ENCODE measurements at regions not wholly inside any gene's neighbourhood (a gene's known extent, or its start where the extent isn't known, plus 50 kb on each side); places are given as distances from the start of the nearest gene placed in this dataset.

DNA sequence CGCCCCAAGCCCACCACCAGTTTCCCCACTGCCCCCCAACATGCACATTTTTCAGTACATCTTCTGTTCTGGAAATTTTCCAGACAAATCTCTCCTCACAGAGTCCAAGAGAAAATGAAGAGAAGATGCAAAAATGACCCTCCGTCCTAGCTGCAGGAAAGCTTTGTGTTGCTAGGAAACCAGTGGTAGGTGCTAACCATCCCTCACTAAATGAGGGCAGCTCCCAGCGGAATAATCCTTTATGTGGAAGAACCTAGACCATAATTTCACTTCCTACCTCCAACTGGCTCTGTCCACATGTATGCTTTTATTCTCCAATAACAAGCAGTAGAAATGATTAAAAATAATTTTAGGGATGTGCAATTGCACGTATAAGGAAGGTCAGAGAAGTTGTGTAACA is 311.9 kb upstream of the EPHA4 start:
- Mint-ChIP-seq H3K4me3 (no peak overlapping the region), H3K4me1 (ENCODE audit: low read depth) (no peaks in the 10 kb centered on the region)
- DNase-seq (ENCODE audit: low spot score), result no peak

DNA sequence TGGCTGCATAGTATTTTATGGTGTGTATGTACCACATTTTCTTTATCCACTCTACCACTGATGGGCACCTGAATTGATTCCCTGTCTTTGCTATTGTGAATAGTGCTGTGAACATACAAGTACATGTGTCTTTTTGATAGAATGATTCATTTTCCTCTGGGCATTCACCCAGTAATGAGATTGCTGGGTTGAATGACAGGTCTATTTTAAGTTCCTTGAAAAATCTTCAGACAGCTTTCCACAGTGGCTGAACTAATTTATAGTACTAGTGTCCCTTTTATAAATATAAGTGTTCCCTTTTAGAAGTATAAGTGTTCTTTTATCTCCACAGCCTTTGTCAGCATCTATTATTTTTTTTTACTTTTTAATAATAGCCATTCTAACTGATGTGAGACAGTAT is 303.9 kb upstream of the EPHA4 start:
- H3K4me3 Mint-ChIP-seq, result no peak overlapping the region
- no peaks in the 10 kb centered on the region for H3K9me3 Mint-ChIP-seq
- intact Hi-C loops (cut with micrococcal nuclease), result no loop called here
- no peak overlapping the region for H3K27ac Mint-ChIP-seq
- DNase-seq (ENCODE audit: low spot score), result no peak
- H3K36me3 Mint-ChIP-seq (ENCODE audit: low read depth), result no peaks in the 10 kb centered on the region
- H3K27me3 Mint-ChIP-seq (ENCODE audit: insufficient read depth), result no peaks in the 10 kb centered on the region
- H3K4me1 Mint-ChIP-seq (ENCODE audit: low read depth), result no peaks in the 10 kb centered on the region

More for the DNA sequence above, 311.9 kb upstream of the EPHA4 start:
- no peaks in the 10 kb centered on the region for H3K36me3 Mint-ChIP-seq (ENCODE audit: low read depth)
- intact Hi-C loops (cut with micrococcal nuclease), result no loop called here
- H3K27me3 Mint-ChIP-seq (ENCODE audit: insufficient read depth), result no peaks in the 10 kb centered on the region
- H3K27ac Mint-ChIP-seq, result no peak overlapping the region
- no peaks in the 10 kb centered on the region for H3K9me3 Mint-ChIP-seq

DNA sequence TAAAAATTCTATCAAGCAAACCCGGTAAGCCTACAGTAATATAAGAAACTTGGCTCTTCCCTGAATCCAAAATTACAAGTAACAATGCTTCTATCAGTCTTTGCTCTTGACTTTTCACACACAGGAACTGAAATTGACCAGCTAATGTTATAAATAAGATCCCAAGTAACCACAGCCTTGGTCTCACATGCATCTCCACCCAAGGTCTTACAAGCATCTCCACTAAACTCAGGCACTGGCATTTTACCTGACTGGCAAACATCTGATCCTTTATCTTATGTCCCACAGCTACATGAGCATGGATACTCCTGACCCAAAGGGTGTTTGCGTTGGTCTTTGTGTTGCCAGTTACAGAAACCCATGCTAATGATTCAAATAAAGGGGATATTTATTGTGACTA is 302.3 kb upstream of the EPHA4 start:
- intact Hi-C loops (cut with micrococcal nuclease), result no loop called here

DNA sequence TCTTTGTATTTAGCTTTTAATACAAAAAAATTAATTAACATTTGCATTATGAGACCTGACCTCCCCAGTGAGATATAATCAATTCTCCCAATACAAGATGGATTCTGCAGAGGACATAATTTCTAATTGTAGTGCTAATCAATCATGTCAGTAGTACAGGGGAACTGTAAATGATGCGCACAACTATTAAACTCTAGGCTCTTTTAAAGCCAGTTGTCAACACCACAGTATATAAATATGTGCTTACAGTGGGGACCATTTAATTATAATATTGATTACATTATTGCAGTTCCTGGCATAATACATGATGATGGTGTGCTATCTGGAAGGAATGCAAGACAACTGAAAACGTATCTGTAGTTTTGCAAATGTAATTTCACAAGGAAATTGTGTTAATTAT is 285.6 kb upstream of the EPHA4 start:
- intact Hi-C loops (cut with micrococcal nuclease), result no loop called here
- DNase-seq (ENCODE audit: low spot score), result no peak
- Mint-ChIP-seq H3K9me3 (peaks cover 4% of the 10 kb centered on the region), H3K27ac (no peak overlapping the region), H3K36me3 (ENCODE audit: low read depth) (no peaks in the 10 kb centered on the region), H3K4me3 (no peak overlapping the region), H3K27me3 (ENCODE audit: insufficient read depth) (no peaks in the 10 kb centered on the region), H3K4me1 (ENCODE audit: low read depth) (no peaks in the 10 kb centered on the region)

More for the DNA sequence above, 302.3 kb upstream of the EPHA4 start:
- H3K4me1 Mint-ChIP-seq (ENCODE audit: low read depth), result no peaks in the 10 kb centered on the region
- H3K4me3 Mint-ChIP-seq, result no peak overlapping the region
- H3K27me3 Mint-ChIP-seq (ENCODE audit: insufficient read depth), result no peaks in the 10 kb centered on the region
- H3K9me3 Mint-ChIP-seq, result peaks cover 1% of the 10 kb centered on the region
- H3K27ac Mint-ChIP-seq, result no peak overlapping the region
- no peaks in the 10 kb centered on the region for H3K36me3 Mint-ChIP-seq (ENCODE audit: low read depth)
- DNase-seq (ENCODE audit: low spot score), result no peak

DNA sequence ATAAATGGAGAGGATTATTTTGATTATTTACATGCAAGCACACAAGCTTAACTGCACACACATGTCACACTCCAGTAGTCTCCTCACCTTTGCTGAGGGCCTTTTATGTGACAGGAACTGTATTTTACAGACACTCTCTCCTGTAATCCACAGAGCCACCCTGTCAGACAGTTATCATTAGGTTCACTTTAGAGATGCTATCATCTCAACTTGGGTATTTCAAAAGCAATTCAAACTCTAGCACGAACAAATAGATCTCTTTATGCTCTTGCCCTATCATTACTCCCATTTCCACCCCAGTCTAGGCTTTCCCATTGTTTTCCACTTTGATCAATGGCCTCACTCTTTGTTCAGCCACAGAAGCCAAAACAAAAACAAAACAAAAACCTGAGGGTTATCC is 281.2 kb upstream of the EPHA4 start:
- no peaks in the 10 kb centered on the region for H3K4me1 Mint-ChIP-seq (ENCODE audit: low read depth)
- H3K27me3 Mint-ChIP-seq (ENCODE audit: insufficient read depth), result no peaks in the 10 kb centered on the region
- H3K9me3 Mint-ChIP-seq, result peaks cover 4% of the 10 kb centered on the region
- H3K27ac Mint-ChIP-seq, result no peak overlapping the region
- no peak overlapping the region for H3K4me3 Mint-ChIP-seq
- DNase-seq (ENCODE audit: low spot score), result no peak
- intact Hi-C loops (cut with micrococcal nuclease), result no loop called here
- no peaks in the 10 kb centered on the region for H3K36me3 Mint-ChIP-seq (ENCODE audit: low read depth)

DNA sequence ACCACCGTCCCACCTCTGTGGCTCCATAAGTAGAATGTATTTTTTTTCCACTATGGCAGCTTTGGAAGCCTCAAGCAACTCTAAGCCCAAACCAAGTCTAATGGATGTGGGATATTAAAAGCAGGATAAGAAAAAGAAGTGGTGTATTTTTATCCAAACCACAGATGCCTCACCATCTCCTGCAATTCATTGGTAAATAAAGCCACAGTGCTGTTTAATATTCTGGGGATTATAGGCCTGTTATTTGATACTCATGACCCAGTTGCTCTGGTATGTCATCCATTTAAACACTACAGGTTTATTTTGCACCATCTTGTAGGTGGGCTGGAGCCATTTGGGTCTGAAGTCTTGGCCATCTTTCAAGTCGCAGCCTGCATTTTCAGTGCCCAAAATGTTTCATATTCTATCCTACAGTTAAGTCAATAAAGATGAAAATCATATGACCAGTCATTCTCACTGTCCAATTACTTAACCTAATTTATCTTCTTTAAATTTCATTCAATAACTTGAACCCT is 279.5 kb upstream of the EPHA4 start:
- H3K4me3 Mint-ChIP-seq, result no peak overlapping the region
- H3K27me3 Mint-ChIP-seq (ENCODE audit: insufficient read depth), result no peaks in the 10 kb centered on the region
- intact Hi-C loops (cut with micrococcal nuclease), result no loop called here
- DNase-seq (ENCODE audit: low spot score), result no peak
- no peak overlapping the region for H3K27ac Mint-ChIP-seq
- no peaks in the 10 kb centered on the region for H3K4me1 Mint-ChIP-seq (ENCODE audit: low read depth)
- H3K36me3 Mint-ChIP-seq (ENCODE audit: low read depth), result no peaks in the 10 kb centered on the region
- peaks cover 4% of the 10 kb centered on the region for H3K9me3 Mint-ChIP-seq

DNA sequence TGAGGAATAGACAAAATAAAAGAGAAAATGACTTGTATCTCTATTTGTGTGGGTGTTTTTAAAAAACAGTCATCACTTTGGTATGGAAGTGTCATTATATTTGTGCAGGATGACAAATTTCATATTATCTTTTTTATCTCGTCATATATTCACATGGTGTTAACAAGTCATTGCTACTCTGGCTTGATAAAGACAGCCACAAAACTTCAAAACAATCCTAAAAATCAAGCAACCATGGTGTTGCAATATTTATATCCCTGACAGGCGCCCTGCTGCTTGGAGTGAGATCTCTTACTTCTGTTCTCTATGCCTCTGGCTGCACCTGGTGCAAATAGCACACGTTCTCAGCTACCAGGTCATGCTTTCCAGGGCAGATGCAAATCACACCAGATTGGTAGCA is 278.0 kb upstream of the EPHA4 start:
- Mint-ChIP-seq H3K4me1 (ENCODE audit: low read depth) (no peaks in the 10 kb centered on the region), H3K4me3 (no peak overlapping the region), H3K27me3 (ENCODE audit: insufficient read depth) (no peaks in the 10 kb centered on the region), H3K9me3 (peaks cover 4% of the 10 kb centered on the region), H3K27ac (no peak overlapping the region), H3K36me3 (ENCODE audit: low read depth) (no peaks in the 10 kb centered on the region)
- no peak for DNase-seq (ENCODE audit: low spot score)
- intact Hi-C loops (cut with micrococcal nuclease), result no loop called here

DNA sequence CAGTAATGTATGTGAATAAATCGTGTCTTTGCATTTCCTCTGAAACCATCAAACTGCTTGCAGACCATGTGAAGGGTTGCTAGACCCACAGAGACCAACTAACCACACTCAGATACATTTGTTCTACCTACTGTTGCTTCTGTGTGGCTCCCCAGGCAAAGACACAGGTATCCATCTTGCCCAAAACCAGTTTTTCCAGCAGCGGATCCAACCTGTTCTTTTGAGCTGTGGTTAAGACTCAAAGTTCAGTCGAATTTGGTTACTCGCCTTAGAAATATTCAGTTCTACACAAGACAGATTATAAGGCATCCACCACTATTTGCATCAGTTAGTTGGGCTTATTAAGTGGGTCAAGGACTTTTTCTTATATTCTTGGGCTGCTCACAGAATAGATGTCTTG is 276.2 kb upstream of the EPHA4 start:
- DNase-seq (ENCODE audit: low spot score), result no peak
- Mint-ChIP-seq H3K27ac (no peak overlapping the region), H3K9me3 (no peaks in the 10 kb centered on the region), H3K4me3 (no peak overlapping the region), H3K36me3 (ENCODE audit: low read depth) (no peaks in the 10 kb centered on the region), H3K27me3 (ENCODE audit: insufficient read depth) (no peaks in the 10 kb centered on the region), H3K4me1 (ENCODE audit: low read depth) (no peaks in the 10 kb centered on the region)
- intact Hi-C loops (cut with micrococcal nuclease), result no loop called here

DNA sequence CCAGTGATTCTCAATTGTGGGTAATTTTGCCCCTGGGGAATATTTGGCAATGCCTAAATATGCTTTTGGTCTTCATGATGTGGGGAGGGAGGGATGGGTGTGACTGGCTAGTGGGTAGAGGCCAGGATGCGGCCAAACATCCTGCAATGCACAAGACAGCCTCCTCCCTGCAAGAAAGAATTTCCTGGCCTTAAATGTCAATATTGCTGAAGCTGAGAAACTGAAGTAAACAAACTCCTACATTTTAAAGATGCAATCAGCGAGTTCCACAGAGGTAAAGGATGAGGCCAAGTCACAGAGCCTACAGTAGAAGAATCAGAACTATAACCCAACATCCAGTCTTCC is 272.9 kb upstream of the EPHA4 start:
- Mint-ChIP-seq H3K27ac (no peak overlapping the region), H3K36me3 (ENCODE audit: low read depth) (no peaks in the 10 kb centered on the region), H3K4me3 (no peak overlapping the region), H3K4me1 (ENCODE audit: low read depth) (no peaks in the 10 kb centered on the region), H3K9me3 (no peaks in the 10 kb centered on the region), H3K27me3 (ENCODE audit: insufficient read depth) (no peaks in the 10 kb centered on the region)
- intact Hi-C loops (cut with micrococcal nuclease), result no loop called here
- no peak for DNase-seq (ENCODE audit: low spot score)

DNA sequence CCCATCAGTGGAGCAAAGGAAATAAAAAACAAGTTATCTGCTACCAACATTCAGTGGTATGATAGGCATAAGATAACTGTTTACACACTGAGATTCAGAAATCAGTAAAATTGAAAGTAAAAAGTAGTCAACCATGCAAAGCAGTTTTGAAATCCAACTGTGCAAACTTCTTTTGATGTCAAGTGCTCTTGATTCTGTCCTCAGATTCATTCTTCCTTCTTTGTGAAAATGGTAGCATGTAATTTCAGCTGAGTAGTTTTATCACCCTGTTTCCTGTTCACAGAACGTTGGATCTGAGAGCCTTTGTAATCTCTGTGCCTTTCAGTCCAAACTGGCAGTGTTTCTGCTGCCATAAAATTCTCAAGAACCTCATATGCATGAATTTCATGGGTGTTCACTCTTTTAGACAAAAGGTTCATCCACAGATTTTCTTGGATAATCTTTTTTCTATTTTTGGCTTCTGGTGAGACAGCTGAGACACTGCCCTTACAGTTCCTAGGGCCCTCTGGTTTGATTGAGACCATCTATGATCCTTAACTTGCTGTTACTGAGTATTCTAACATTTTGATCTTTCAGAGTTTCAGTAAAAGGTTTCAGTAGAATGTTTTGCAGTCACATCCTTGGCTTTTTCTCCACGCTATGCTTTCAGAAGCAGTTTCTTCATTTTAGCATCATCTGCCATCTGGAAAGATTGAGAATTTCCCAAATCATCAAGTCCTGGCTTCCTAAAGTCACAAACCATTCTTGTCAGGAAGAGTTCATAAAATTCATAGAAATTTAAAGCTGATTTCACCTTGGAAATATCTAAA is 272.3 kb upstream of the EPHA4 start:
- H3K9me3 Mint-ChIP-seq, result no peaks in the 10 kb centered on the region
- H3K27me3 Mint-ChIP-seq (ENCODE audit: insufficient read depth), result no peaks in the 10 kb centered on the region
- H3K4me3 Mint-ChIP-seq, result no peak overlapping the region
- H3K36me3 Mint-ChIP-seq (ENCODE audit: low read depth), result no peaks in the 10 kb centered on the region
- DNase-seq (ENCODE audit: low spot score), result no peak
- intact Hi-C loops (cut with micrococcal nuclease), result no loop called here
- no peak overlapping the region for H3K27ac Mint-ChIP-seq
- no peaks in the 10 kb centered on the region for H3K4me1 Mint-ChIP-seq (ENCODE audit: low read depth)

DNA sequence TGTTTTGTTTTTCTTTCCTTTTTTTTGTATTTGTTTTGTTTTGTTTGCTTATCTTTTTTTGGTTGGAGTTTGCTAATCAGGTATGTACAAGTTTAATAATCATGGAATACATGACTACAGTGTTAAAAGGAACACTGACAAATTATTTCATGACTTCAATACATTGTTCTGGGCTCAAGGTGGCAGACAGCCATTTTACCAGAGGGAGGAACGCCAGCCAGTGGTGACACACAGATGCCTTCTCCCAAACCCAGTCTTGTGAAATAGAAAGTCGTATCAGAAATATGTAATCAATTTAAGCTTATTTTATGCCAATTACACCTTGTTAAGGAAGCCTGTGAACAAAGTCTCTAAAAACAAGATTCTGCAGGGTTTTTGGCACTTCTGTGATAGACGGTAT is 264.0 kb upstream of the EPHA4 start:
- Mint-ChIP-seq H3K9me3 (no peaks in the 10 kb centered on the region), H3K4me1 (ENCODE audit: low read depth) (no peaks in the 10 kb centered on the region), H3K27ac (no peak overlapping the region), H3K4me3 (no peak overlapping the region), H3K36me3 (ENCODE audit: low read depth) (no peaks in the 10 kb centered on the region), H3K27me3 (ENCODE audit: insufficient read depth) (no peaks in the 10 kb centered on the region)
- no peak for DNase-seq (ENCODE audit: low spot score)
- intact Hi-C loops (cut with micrococcal nuclease), result no loop called here

DNA sequence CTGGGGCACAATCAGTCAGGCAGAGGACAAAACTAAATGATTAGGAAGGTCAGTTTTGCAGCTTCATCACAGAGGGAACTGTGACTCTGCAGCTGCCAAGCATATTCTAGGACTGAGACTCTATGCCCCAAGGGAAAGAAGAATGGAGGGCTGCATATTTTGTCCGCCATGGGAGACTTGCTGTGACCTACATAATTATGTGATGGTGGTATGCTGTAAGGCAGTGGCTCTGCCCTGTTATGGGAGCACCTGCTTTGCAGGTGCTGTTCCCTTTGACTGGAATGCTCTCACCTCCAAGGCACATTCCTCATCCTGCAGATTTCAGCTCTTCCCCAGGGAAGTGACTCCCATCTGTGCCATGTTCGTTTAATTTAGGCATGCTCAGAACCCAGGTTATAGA is 261.9 kb upstream of the EPHA4 start:
- no peak overlapping the region for H3K4me3 Mint-ChIP-seq
- no peaks in the 10 kb centered on the region for H3K9me3 Mint-ChIP-seq
- H3K36me3 Mint-ChIP-seq (ENCODE audit: low read depth), result no peaks in the 10 kb centered on the region
- DNase-seq (ENCODE audit: low spot score), result no peak
- H3K27me3 Mint-ChIP-seq (ENCODE audit: insufficient read depth), result no peaks in the 10 kb centered on the region
- H3K27ac Mint-ChIP-seq, result no peak overlapping the region
- intact Hi-C loops (cut with micrococcal nuclease), result no loop called here
- no peaks in the 10 kb centered on the region for H3K4me1 Mint-ChIP-seq (ENCODE audit: low read depth)

DNA sequence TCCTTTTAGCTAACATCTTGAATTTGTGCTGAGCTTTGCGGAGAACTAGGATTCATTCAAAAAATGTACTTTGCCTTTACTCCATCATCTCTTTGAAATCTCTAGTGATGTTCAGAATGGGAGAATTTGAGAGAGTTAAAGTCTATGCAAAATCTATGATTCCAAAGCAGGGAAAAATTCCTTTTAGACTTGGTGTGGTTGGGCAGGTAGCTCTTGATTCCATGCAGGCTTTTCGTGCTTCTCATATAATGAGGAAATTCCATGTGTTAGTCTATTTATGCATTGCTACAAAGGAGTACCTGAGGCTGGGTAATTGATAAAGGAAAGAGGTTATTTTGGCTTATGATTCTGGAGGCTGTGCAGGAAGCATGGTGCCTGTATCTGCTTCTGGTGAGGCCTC is 258.9 kb upstream of the EPHA4 start:
- no peaks in the 10 kb centered on the region for H3K4me1 Mint-ChIP-seq (ENCODE audit: low read depth)
- H3K4me3 Mint-ChIP-seq, result no peak overlapping the region
- no peaks in the 10 kb centered on the region for H3K9me3 Mint-ChIP-seq
- no peaks in the 10 kb centered on the region for H3K36me3 Mint-ChIP-seq (ENCODE audit: low read depth)
- intact Hi-C loops (cut with micrococcal nuclease), result no loop called here
- no peak for DNase-seq (ENCODE audit: low spot score)
- H3K27me3 Mint-ChIP-seq (ENCODE audit: insufficient read depth), result no peaks in the 10 kb centered on the region
- no peak overlapping the region for H3K27ac Mint-ChIP-seq

DNA sequence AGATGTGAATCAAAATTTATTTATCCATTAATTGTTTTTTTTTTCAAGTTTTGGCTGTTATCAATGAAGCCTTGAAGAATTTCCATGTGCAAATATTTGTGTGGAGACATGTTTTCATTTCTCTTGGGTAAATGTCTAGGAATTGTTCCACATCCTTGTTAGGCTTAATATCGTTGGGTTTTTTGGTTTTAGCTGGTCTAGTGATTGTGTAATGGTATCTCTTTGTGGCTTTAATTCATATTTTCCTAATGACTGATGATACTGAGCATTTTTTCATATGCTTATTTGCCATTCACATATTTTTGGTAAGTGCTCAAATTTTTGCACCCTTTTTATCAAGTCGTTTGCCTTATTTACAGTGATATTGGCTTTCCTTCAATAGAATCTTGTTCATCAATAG is 250.3 kb upstream of the EPHA4 start:
- Mint-ChIP-seq H3K9me3 (no peaks in the 10 kb centered on the region), H3K36me3 (ENCODE audit: low read depth) (no peaks in the 10 kb centered on the region), H3K27ac (no peak overlapping the region), H3K4me3 (no peak overlapping the region), H3K27me3 (ENCODE audit: insufficient read depth) (no peaks in the 10 kb centered on the region), H3K4me1 (ENCODE audit: low read depth) (no peaks in the 10 kb centered on the region)
- no peak for DNase-seq (ENCODE audit: low spot score)
- intact Hi-C loops (cut with micrococcal nuclease), result no loop called here
